Ishikawa (cell line): ENCODE measurements at regions not wholly inside any gene's neighbourhood (a gene's known extent, or its start where the extent isn't known, plus 50 kb on each side); places are given as distances from the start of the nearest gene placed in this dataset.
A peak's percentile ranks its signal among the peaks of the same experiment; 100 is the strongest.

Experiments used
- CEBPB ChIP-seq: IDR thresholded peaks from 2 replicates; pipeline ENCODE4 v1.6.1; 2012
- CREB1 ChIP-seq: IDR thresholded peaks from 2 replicates; pipeline ENCODE4 v1.6.1; 2012; ENCODE audit warnings: low read depth
- EGR1 ChIP-seq: IDR thresholded peaks from 2 replicates; pipeline ENCODE4 v1.6.1; 2012
- EP300 ChIP-seq: IDR thresholded peaks from 2 replicates; pipeline ENCODE4 v1.6.1; 2012; ENCODE audit warnings: borderline replicate concordance
- FOXM1 ChIP-seq: IDR thresholded peaks from 2 replicates; pipeline ENCODE4 v1.6.1; 2012; ENCODE audit warnings: low read depth, borderline replicate concordance
- MAX ChIP-seq: IDR thresholded peaks from 2 replicates; pipeline ENCODE4 v1.6.1; 2012
- NFIC ChIP-seq: IDR thresholded peaks from 2 replicates; pipeline ENCODE4 v1.6.1; 2012
- RAD21 ChIP-seq: IDR thresholded peaks from 2 replicates; pipeline ENCODE4 v1.6.1; 2012; ENCODE audit warnings: low read depth
- REST ChIP-seq: IDR thresholded peaks from 2 replicates; pipeline ENCODE4 v1.6.1; 2012; ENCODE audit warnings: low read depth, mild to moderate bottlenecking
- TAF1 ChIP-seq: IDR thresholded peaks from 2 replicates; pipeline ENCODE4 v1.6.1; 2012; ENCODE audit warnings: low read depth, mild to moderate bottlenecking
- TCF12 ChIP-seq: IDR thresholded peaks from 2 replicates; pipeline ENCODE4 v1.6.1; 2012; ENCODE audit warnings: low read depth
- TEAD4 ChIP-seq: IDR thresholded peaks from 2 replicates; pipeline ENCODE4 v1.6.1; 2012
- USF1 ChIP-seq: IDR thresholded peaks from 2 replicates; pipeline ENCODE4 v1.6.1; 2012
- YY1 ChIP-seq: IDR thresholded peaks from 2 replicates; pipeline ENCODE4 v1.6.1; 2012; ENCODE audit warnings: low read depth
- ZBTB7A ChIP-seq: IDR thresholded peaks from 2 replicates; pipeline ENCODE4 v1.6.1; 2012; ENCODE audit warnings: low read depth

GRCh38 chr2:225938991-225939390 lies 539.5 kb downstream of the NYAP2 start:
- no peak for TF ChIP-seq REST
- no peak for TF ChIP-seq NFIC
- no peak for TF ChIP-seq EP300
- no peak for TF ChIP-seq EGR1
- TF ChIP-seq ZBTB7A = no peak
- TF ChIP-seq FOXM1 = no peak
- TF ChIP-seq USF1 = no peak
- no peak for TF ChIP-seq MAX

GRCh38 chr2:225937625-225938187 lies 538.2 kb downstream of the NYAP2 start:
- TF ChIP-seq TAF1 = no peak
- no peak for TF ChIP-seq NFIC
- TF ChIP-seq FOXM1 = no peak
- TF ChIP-seq REST = peak; percentile 88
- no peak for TF ChIP-seq EP300

GRCh38 chr2:225932811-225933413 lies 533.4 kb downstream of the NYAP2 start:
- TF ChIP-seq USF1 = no peak
- TF ChIP-seq TAF1 = no peak
- TF ChIP-seq CEBPB = no peak
- TF ChIP-seq NFIC = no peak
- no peak for TF ChIP-seq REST
- TF ChIP-seq YY1 = no peak
- no peak for TF ChIP-seq FOXM1
- TF ChIP-seq CREB1 = no peak
- TF ChIP-seq EGR1 = no peak
- no peak for TF ChIP-seq EP300

GRCh38 chr2:225930687-225931086 lies 531.2 kb downstream of the NYAP2 start:
- TF ChIP-seq CEBPB = no peak
- no peak for TF ChIP-seq RAD21
- TF ChIP-seq FOXM1 = no peak
- no peak for TF ChIP-seq ZBTB7A
- no peak for TF ChIP-seq EGR1
- TF ChIP-seq EP300 = no peak
- TF ChIP-seq TEAD4 = no peak
- TF ChIP-seq TCF12 = no peak
- TF ChIP-seq TAF1 = no peak
- TF ChIP-seq MAX = no peak
- no peak for TF ChIP-seq REST
- no peak for TF ChIP-seq USF1
- TF ChIP-seq CREB1 = no peak
- no peak for TF ChIP-seq NFIC
- TF ChIP-seq YY1 = no peak
